ENCODE measurements at regions not wholly inside any gene's neighbourhood (a gene's known extent, or its start where the extent isn't known, plus 50 kb on each side); places are given as distances from the start of the nearest gene placed in this dataset.

GRCh38 chr6:122009000-122009350, 390.5 kb upstream of the HSF2 start:
- TF ChIP-seq POLR2AphosphoS5 (IDR thresholded peaks at IDR 0.05; ENCODE audit: low read depth, low read length) (no peak), POLR2A (IDR thresholded peaks at IDR 0.05; ENCODE audit: low read depth, low read length) (no peak), TAF1 (IDR thresholded peaks at IDR 0.05; ENCODE audit: borderline replicate concordance, low read depth, low read length) (no peak)
- FAIRE-seq (no peak), DNase-seq (ENCODE audit: insufficient read length) (no peak)

GRCh38 chr6:122012578-122012977, 386.9 kb upstream of the HSF2 start:
- no peak for FAIRE-seq
- no peak for DNase-seq (ENCODE audit: insufficient read length)
- no peak for TF ChIP-seq POLR2AphosphoS5 (IDR thresholded peaks at IDR 0.05; ENCODE audit: low read depth, low read length)

DNA sequence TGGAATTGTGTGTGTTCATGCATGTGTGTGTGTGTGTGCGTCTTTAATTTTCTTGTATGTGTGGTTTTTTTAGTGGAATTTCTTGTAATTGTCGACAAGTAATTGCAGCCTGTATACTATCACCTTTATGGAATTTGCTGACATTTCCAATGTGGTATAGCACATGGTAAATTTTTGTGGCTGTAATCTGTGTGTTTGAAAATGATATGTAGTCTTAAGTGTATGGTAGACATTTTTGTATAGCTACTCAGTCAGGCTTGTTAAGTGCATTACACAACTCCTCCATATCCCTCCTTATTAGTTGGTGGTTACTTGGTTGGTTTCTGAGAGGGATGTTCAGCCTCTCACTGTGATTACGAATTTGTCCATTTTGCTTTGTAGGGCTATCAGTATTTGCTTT, 384.5 kb upstream of the HSF2 start:
- DNase-seq (ENCODE audit: insufficient read length) = no peak
- FAIRE-seq = no peak
- TF ChIP-seq TAF1 (IDR thresholded peaks at IDR 0.05; ENCODE audit: borderline replicate concordance, low read depth, low read length) = no peak
- no peak for TF ChIP-seq POLR2AphosphoS5 (IDR thresholded peaks at IDR 0.05; ENCODE audit: low read depth, low read length)
- TF ChIP-seq POLR2A (IDR thresholded peaks at IDR 0.05; ENCODE audit: low read depth, low read length) = no peak

GRCh38 chr6:122020588-122021264, 378.7 kb upstream of the HSF2 start:
- FAIRE-seq (no peak), DNase-seq (ENCODE audit: insufficient read length) (no peak)
- TF ChIP-seq TAF1 (IDR thresholded peaks at IDR 0.05; ENCODE audit: borderline replicate concordance, low read depth, low read length) (no peak), POLR2AphosphoS5 (IDR thresholded peaks at IDR 0.05; ENCODE audit: low read depth, low read length) (no peak), POLR2A (IDR thresholded peaks at IDR 0.05; ENCODE audit: low read depth, low read length) (no peak)

DNA sequence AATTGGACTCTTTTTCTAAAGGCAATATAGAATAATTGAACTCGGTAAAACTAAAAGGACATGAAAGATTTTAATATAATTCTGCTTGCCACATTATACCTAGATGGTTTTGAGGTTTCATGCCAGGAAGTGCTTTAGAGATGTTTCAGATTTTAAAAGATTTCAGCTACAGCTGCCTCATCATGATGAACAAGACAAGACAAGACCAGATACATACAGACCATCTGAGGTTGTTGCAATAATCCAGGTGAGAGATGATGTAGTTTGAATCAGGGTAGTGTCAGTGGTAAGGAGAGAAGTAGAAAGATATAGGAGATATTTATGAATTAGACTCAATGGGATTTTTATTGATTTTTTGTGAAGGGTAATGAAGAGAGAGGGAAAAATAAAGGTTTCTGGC, 374.3 kb upstream of the HSF2 start:
- no peak for DNase-seq (ENCODE audit: insufficient read length)
- no peak for FAIRE-seq
- TF ChIP-seq POLR2AphosphoS5 (IDR thresholded peaks at IDR 0.05; ENCODE audit: low read depth, low read length) = no peak
- no peak for TF ChIP-seq POLR2A (IDR thresholded peaks at IDR 0.05; ENCODE audit: low read depth, low read length)
- TF ChIP-seq TAF1 (IDR thresholded peaks at IDR 0.05; ENCODE audit: borderline replicate concordance, low read depth, low read length) = no peak

- DNase-seq (ENCODE audit: insufficient read length) = no peak
- no peak for FAIRE-seq
- TF ChIP-seq TAF1 (IDR thresholded peaks at IDR 0.05; ENCODE audit: borderline replicate concordance, low read depth, low read length) (no peak), POLR2A (IDR thresholded peaks at IDR 0.05; ENCODE audit: low read depth, low read length) (no peak), POLR2AphosphoS5 (IDR thresholded peaks at IDR 0.05; ENCODE audit: low read depth, low read length) (no peak)
Measured at GRCh38 chr6:122026582-122027369, 372.7 kb upstream of the HSF2 start.

GRCh38 chr6:122028933-122029522, 370.4 kb upstream of the HSF2 start:
- DNase-seq (ENCODE audit: insufficient read length) (no peak), FAIRE-seq (no peak)
- no peak for TF ChIP-seq POLR2A (IDR thresholded peaks at IDR 0.05; ENCODE audit: low read depth, low read length)
- no peak for TF ChIP-seq TAF1 (IDR thresholded peaks at IDR 0.05; ENCODE audit: borderline replicate concordance, low read depth, low read length)
- TF ChIP-seq POLR2AphosphoS5 (IDR thresholded peaks at IDR 0.05; ENCODE audit: low read depth, low read length) = no peak

DNA sequence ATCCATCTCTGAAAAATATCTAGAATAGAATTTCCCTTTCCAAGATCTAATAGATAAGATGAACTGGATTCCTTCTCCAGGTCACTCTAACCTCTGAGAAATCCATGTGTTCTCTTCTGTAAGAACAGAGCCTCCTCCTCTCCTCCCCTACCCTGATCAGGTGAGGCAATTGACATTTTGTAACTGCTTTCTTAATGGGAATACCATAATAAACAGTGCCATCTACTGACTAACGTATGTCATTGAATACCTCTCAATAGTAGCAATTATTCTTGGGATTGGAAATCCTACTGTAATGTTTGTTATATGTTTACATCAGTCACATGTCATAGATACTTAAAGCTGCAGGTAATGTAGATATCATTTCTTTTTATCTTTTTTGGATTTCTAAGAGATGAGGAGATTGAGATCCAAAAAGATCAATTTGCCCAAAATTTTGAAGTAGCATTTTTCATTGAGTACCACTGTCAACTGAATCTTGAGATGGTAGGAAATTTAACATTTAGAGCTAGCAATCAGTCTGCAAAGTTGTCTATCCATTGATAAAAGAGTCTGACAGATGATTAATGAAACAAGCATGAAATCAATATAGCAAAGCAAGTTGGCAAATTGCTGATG, 365.8 kb upstream of the HSF2 start:
- DNase-seq (ENCODE audit: insufficient read length) = no peak
- FAIRE-seq = peak; percentile 61
- TF ChIP-seq TAF1 (IDR thresholded peaks at IDR 0.05; ENCODE audit: borderline replicate concordance, low read depth, low read length) (no peak), POLR2AphosphoS5 (IDR thresholded peaks at IDR 0.05; ENCODE audit: low read depth, low read length) (no peak), POLR2A (IDR thresholded peaks at IDR 0.05; ENCODE audit: low read depth, low read length) (no peak)

DNA sequence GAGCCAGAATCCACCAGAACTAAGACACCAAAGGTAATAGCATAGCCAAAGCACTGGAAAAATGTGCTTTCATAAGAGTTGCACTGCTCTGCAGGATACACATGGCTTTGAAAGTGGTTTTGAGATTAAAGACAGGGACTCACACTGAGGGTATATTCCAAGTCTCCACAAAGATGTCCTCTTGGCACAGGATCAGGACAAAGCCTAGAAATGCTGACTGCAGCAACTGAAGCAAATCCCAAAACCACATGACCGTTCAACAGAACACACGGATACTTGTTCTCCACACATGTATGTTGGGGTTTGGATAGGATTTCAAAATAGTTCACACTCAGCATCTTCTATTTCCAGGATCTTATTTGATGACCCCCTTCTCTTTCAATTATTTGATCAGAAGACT, 364.3 kb upstream of the HSF2 start:
- FAIRE-seq = no peak
- no peak for TF ChIP-seq POLR2A (IDR thresholded peaks at IDR 0.05; ENCODE audit: low read depth, low read length)
- no peak for TF ChIP-seq POLR2AphosphoS5 (IDR thresholded peaks at IDR 0.05; ENCODE audit: low read depth, low read length)
- TF ChIP-seq TAF1 (IDR thresholded peaks at IDR 0.05; ENCODE audit: borderline replicate concordance, low read depth, low read length) = no peak

GRCh38 chr6:122040261-122040660, 359.2 kb upstream of the HSF2 start:
- no peak for DNase-seq (ENCODE audit: insufficient read length)
- FAIRE-seq = no peak
- TF ChIP-seq POLR2AphosphoS5 (IDR thresholded peaks at IDR 0.05; ENCODE audit: low read depth, low read length) = no peak
- TF ChIP-seq POLR2A (IDR thresholded peaks at IDR 0.05; ENCODE audit: low read depth, low read length) = no peak
- no peak for TF ChIP-seq TAF1 (IDR thresholded peaks at IDR 0.05; ENCODE audit: borderline replicate concordance, low read depth, low read length)

More for the DNA sequence above, 364.3 kb upstream of the HSF2 start:
- DNase-seq (ENCODE audit: insufficient read length) = no peak

- no peak for DNase-seq (ENCODE audit: insufficient read length)
- no peak for FAIRE-seq
- TF ChIP-seq POLR2AphosphoS5 (IDR thresholded peaks at IDR 0.05; ENCODE audit: low read depth, low read length) (no peak), POLR2A (IDR thresholded peaks at IDR 0.05; ENCODE audit: low read depth, low read length) (no peak), TAF1 (IDR thresholded peaks at IDR 0.05; ENCODE audit: borderline replicate concordance, low read depth, low read length) (no peak)
Measured at GRCh38 chr6:122042380-122042779, 357.1 kb upstream of the HSF2 start.
